GM19452 (cell line): ENCODE measurements at regions not wholly inside any gene's neighbourhood (a gene's known extent, or its start where the extent isn't known, plus 50 kb on each side); places are given as distances from the start of the nearest gene placed in this dataset.
"Not testable (repeated sequence)": the region's sequence is repeated elsewhere in the genome, so short reads cannot be mapped to it uniquely, and the experiment has no call there.

Experiments used
- ATAC-seq: cut with Tn5 transposase; IDR thresholded peaks from one replicate; pipeline ENCODE4 v1.9.1; 2021; ENCODE audit not compliant: unreplicated experiment

GRCh38 chr9:33690143-33690933, 105.0 kb upstream of the PRSS3 start:
- no peak for ATAC-seq

- ATAC-seq, result no peak
These were observed 100.1 kb upstream of the PRSS3 start for GRCh38 chr9:33695299-33695698.

GRCh38 chr9:33695856-33696255, 99.5 kb upstream of the PRSS3 start:
- ATAC-seq, result no peak

GRCh38 chr9:33697171-33697570, 98.2 kb upstream of the PRSS3 start:
- ATAC-seq, result no peak

- ATAC-seq, result no peak
These were observed 97.1 kb upstream of the PRSS3 start for GRCh38 chr9:33698267-33698666.

- not testable (repeated sequence) for ATAC-seq
These were observed 94.4 kb upstream of the PRSS3 start for GRCh38 chr9:33700940-33701339.

GRCh38 chr9:33703430-33704102, 91.8 kb upstream of the PRSS3 start:
- no peak for ATAC-seq

- not testable (repeated sequence) for ATAC-seq
These were observed 89.9 kb upstream of the PRSS3 start for GRCh38 chr9:33705440-33705839.

- ATAC-seq, result no peak
These were observed 86.9 kb upstream of the PRSS3 start for GRCh38 chr9:33708441-33708840.

GRCh38 chr9:33709269-33709668, 86.1 kb upstream of the PRSS3 start:
- ATAC-seq, result no peak

- not testable (repeated sequence) for ATAC-seq
These were observed 83.9 kb upstream of the PRSS3 start for GRCh38 chr9:33711418-33711817.

- ATAC-seq, result no peak
These were observed 80.4 kb upstream of the PRSS3 start for GRCh38 chr9:33714989-33715388.

GRCh38 chr9:33718987-33719386, 76.4 kb upstream of the PRSS3 start:
- no peak for ATAC-seq

GRCh38 chr9:33719581-33720374, 75.6 kb upstream of the PRSS3 start:
- ATAC-seq, result no peak

GRCh38 chr9:33721674-33722358, 73.5 kb upstream of the PRSS3 start:
- peak; percentile 70 for ATAC-seq

- ATAC-seq, result no peak
These were observed 73.0 kb upstream of the PRSS3 start for GRCh38 chr9:33722359-33722675.

- no peak for ATAC-seq
These were observed 66.7 kb upstream of the PRSS3 start for GRCh38 chr9:33728613-33729012.

- no peak for ATAC-seq
These were observed 64.2 kb upstream of the PRSS3 start for GRCh38 chr9:33731142-33731541.

GRCh38 chr9:33731625-33732024, 63.7 kb upstream of the PRSS3 start:
- ATAC-seq, result no peak

- not testable (repeated sequence) for ATAC-seq
These were observed 61.0 kb upstream of the PRSS3 start for GRCh38 chr9:33734247-33734940.
